Lower leg skin (tissue), 3 donors: ENCODE measurements at regions not wholly inside any gene's neighbourhood (a gene's known extent, or its start where the extent isn't known, plus 50 kb on each side); places are given as distances from the start of the nearest gene placed in this dataset.

Experiments
- CTCF ChIP-seq, 3 donors: fragments of 450-650 bp; IDR thresholded peaks; one replicate each; pipeline ENCODE4 v1.5.1; 2016; ENCODE audit warnings: antibody characterized with exemption in 3 of 3, mild to moderate bottlenecking in 3 of 3, moderate library complexity in 2 of 3
- POLR2A ChIP-seq, 2 donors: fragments of 450-650 bp; IDR thresholded peaks; one replicate each; pipeline ENCODE4 v1.6.1; 2016 to 2017; ENCODE audit warnings: antibody characterized with exemption in 2 of 2, mild to moderate bottlenecking in 1 of 2, moderate library complexity in 1 of 2

GRCh38 chr1:25050165-25050564 lies 120.1 kb upstream of the RUNX3 start:
- TF ChIP-seq CTCF (IDR thresholded peaks at IDR 0.05): no peak
- TF ChIP-seq POLR2A (IDR thresholded peaks at IDR 0.05): no peak
